NCI-H187 (cell line): ENCODE measurements at regions not wholly inside any gene's neighbourhood (a gene's known extent, or its start where the extent isn't known, plus 50 kb on each side); places are given as distances from the start of the nearest gene placed in this dataset.

Experiments used
- DNase-seq, 2 experiments: peaks; one replicate each; lab custom pipeline; 2025; lab: John Stamatoyannopoulos, UW

DNA sequence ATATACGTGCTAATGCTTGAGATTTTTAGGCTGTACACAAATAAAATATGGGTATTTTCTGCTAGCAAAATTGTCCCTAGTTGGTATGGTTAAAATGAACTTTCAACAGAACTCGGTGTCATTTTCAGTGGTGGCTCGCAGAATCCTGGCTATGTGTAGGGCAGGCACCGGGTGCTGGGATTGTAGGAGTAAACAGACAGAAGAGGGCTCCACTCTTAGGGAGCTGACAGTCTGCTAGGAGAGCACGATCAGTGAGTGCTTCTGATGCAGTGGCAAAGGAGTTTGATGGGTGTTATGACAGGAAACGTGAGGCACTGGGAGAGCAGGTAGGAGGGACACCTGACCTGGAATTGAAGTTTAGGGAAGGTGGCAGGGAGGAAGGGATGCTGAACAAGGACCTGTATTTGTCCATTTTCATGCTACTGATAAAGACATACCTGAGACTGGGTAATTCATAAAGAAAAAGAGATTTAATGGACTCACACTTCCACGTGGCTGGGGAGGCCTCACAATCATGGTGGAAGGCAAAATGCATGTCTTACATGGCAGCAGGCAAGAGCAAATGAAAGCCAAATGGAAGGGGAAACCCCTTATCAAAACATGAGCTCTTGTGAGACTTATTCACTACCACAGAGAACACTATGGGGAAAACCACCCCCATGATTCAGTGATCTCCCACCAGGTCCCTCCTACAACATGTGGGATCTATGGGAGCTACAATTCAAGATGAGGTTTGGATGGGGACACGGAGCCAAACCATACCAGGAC is 105.4 kb upstream of the LCLAT1 start:
- DNase-seq: no peak

DNA sequence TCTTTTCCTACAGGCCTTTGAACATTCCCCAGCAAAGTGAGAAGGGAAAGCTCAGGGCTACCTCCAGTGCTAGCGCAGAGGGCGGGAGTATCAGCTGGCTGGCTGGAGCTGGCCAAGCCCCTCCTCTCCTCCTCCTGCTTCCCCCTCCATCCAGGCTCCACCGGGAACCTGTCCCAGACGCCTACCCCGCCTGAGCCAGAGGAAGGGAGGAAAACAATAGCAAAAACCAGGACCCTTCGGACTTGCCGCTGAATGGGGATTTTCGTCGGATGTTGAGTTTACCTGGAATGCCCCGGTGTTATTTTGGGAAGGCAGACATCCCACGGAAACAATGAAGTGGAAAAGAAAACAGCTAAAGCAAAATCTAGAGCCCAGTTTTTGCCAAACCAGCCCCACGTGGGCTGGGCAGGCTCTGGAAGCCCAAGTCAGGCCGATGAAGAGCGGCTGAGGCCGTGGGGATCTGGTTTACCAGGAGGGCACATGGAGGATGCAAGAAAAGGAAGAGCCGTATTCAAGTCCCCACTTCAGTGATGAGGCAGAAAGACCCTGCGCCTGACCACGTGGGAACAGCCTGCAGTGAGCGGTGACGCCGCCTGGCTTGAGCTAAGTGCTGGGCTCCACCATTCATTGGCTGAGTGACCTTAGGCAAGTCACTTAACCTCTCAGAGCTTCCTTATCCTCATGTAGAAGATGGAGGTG is 100.4 kb upstream of the LCLAT1 start:
- no peak for DNase-seq

DNA sequence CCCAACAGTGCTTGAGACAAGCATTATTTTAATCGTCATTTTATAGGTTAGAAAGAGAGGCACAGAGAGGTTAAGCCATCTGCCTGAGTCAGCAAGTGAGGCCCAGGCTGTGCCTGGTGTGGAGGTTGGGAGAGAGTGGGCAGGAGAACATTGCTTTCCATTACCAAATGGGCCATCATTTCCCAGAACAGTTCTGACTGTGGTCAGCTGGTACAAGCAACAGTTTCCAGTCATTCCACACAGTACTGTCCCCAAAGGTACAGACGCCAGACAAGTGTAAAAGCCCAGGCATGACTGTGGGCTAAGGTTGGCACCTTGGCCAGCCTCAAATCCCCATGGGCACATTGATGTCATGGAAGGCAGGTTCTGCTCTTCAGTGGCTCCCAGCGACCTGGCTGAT is 98.2 kb upstream of the LCLAT1 start:
- no peak for DNase-seq

DNA sequence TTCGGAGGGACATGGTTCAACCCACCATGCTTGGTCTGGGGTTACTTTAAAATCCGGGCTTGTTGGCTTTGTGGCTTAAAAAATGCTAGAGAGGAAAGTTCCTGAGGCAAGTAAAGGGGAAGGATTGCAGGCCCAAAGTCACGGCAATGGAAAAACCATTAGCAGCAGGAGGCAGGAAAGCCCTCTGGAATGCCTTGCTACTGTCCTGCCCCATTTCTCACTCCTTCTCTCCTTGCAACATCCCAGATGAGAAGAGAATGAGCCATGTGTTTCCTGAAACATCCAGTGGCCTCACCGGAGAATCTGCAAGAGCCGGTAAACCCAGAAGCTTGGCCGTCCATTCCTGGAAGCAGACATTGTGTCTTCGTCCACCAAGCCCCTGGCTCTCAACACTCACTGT is 97.4 kb upstream of the LCLAT1 start:
- no peak for DNase-seq

DNA sequence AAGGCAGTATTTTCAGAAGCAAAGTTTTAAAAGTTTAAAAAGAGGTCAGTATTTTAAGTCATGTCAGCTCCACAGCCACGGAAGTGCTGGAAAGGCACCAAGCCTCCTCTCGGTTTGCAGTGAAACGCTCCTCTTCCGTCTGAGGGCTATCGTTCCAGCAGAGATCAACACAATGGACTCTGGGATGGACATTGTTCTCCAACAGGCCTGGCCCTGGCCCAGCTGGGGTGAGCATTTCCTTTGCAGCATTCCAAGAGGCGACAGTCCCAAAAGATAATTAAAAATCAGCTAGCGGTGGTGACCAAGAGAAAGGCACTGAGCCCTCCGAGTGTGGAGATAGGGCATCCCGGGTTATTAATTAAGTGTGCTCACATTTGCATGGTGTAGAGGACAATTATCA is 95.9 kb upstream of the LCLAT1 start:
- no peak for DNase-seq

DNA sequence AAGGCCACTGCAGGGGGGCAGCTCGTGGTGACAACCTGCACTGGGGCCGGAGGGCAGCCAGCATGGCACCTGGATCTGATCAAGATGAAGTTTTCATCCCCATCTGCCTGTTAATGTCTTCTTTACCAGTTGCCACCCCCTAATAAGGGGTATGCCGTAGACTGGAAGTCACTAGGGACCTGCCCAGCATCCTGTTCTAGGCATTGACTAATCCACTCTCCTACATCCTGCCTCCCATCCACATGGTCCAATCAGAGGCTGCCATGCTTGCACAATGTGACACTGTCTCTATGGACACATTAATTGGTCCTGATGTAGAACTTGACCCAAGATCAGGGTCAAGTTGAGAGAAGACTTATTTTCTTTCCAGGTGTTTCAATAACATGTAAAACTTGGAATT is 95.1 kb upstream of the LCLAT1 start:
- no peak for DNase-seq

DNA sequence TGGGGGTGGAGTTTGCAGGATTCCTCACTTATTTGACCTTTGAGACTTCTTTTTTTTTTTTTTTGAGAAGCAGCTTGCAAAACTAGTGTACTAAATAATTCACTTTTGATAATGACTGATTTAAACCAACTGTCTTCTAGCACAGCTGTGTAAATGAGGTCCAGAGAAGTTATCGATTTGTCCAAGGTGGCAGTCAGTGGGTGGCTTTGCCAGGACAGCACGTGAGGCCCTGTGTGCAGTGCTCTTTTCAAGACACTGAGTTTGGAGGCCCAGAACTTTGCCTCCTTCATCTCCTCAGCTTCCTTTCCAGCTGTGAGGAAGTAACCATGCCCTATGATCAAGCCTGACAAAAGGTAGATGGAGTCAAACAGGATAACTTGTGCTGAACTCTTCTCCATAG is 92.9 kb upstream of the LCLAT1 start:
- no peak for DNase-seq

DNA sequence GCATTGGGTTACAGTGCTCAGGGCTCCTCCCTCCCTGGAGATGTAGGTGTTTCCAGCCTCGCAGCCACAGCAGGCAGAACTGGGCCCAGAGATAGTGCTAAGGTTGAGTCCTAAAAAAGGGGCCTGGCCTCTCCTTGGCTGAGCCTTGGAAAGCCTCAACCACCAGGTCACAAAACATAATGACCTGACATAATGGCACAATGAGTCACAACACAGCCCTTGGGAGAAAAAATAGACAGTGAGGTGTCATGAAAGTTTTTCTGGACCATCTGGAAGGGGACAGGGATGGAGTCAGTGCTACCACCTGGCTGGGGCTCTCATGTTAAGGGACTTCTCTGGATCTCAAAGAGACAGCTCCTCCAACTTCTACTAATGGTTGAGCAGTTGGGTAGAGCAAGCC is 92.4 kb upstream of the LCLAT1 start:
- no peak for DNase-seq

DNA sequence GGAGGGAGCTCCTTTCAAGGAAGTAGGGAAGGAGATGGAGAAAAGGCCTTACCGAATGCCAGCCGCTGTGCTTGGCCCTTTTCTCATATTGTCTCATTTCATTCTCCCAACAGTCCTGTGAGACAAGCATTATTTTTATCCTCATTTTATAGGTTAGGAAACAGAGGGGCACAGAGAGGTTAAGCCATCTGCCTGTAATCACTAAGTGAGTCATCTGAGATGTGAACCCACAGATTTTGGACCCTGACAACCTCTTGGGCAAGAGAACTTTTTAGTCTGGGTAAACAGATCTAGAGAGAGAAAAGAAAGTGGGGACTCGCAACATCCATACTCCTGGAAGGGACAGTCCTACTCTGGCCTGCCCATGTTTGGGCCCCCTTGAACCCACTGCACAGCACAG is 91.7 kb upstream of the LCLAT1 start:
- no peak for DNase-seq

DNA sequence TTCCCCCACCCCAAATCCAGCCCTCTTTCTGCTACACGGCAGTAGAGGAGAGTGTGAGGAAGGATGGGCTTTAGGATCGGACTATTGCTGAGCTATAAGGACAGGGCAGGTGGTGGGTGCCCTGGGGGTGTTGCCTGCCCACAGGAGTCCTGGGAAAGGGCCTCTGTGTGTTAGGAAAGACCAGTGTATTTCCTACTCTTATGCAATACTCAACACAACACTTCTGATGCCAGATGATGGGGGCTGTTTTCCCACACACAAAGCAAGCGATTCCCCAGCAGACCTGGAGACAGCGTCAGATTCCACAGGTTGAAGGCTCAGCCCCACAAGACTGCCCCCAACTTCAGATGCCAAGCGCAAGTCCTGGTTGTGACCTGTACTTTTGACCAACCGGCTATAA is 91.0 kb upstream of the LCLAT1 start:
- no peak for DNase-seq

DNA sequence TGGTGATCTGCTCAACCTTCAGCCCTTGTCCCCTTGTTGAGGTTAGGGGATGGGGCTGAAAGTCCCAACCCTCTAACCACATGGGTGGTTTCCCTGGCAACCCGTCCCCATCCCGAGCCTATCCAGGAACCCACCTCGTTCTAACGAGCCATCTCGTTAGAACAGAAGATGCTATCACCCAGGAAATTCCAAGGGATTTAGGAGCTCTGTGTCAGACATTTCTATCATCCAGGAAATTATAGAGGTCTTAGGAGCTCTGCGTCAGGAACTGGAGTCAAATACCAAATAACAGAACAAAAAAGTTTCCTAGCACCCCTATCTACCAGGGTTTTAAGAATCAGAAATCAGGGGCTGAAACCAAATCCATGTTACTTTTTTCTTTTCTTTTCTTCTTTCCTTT is 90.3 kb upstream of the LCLAT1 start:
- DNase-seq: no peak

DNA sequence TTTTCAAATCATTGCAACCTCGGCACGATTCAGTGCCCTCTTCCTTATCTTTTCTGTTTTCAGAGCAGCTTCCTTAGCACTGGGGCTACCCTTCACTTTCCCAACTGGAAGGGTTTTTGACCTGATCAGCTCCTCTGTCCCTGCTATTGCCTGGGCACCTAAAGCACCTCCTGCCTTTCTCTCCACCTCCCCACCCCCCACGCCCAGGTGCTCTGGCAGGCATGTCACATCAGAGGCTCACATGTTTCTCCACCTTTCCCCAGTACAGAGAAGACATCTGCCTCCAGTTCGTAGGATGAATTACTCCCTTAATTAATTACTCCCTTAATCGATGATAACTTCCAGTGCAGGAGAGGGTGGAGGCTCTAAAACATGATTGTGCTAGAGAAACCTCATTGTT is 88.7 kb upstream of the LCLAT1 start:
- no peak for DNase-seq

DNA sequence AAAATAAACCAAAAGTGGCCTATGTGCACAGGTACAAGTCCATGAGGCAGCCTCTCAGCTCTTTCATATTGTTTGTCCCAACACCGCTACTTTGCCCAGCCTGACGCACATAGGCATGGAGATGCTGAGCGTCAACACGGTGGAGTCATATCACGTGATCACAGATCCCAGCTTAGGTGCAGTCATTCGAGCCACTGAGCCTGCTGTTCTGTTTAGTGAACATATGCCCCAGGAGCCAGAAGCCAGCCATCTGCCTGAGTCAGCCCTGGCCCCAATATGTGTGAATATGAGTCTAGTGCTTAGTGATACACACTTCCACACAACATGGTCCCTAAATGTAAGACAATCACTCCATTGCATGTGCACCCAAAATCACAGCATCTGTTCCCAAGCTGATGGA is 88.2 kb upstream of the LCLAT1 start:
- no peak for DNase-seq

DNA sequence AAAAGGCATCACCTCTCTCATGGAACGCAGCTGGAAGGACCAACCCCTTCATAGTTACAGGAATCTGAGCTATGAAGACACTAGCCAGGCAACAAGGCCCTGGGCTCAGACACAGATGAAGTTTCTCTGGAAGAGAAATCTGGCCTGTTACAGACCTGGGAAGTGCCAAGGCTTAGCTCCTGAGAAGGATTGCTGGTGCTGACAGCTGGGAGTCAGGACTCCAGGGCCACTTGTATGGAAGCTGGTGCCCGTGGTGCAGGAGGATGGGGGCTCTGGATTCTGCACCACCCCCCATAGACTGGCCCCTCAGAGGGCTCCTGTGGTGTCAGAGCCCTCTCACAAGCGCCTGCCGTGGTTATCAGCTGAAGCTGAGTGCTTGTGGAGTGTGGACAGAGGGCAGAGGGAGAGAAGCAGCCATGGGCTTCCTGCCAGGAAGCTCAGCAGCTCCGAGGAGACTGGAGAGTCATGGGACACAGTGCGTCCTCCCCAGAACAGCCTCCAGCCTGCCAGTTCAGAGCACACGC is 87.3 kb upstream of the LCLAT1 start:
- no peak for DNase-seq

DNA sequence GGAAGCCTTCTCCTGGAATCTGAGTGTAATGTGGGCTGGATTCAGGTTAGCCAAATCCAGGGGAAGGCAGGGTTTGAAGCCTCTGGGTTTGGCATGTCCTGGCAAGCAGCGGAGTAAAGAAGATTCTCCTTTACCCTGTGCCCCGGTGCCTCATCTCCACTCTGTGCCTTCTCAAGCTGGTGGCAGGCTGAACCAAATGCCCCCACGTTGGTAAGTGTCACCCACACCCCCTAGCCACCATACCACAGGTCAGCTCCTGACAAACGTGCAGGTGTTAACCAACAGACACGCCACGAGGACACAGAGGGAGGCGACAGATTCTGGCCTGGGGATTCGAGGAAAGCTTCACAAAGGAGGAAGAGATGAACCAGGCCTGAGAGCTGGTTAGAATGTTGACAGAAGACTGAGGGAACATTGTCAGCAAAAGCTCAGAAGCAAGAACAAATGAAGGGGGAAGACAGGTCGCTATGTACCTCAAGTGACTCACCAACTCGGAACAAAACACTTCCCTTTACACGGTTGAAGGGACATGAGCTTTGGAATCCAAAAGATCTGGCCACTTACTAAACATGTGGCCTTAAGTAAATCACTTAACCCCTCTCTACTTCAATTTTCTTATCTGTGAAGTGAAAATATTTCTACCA is 85.2 kb upstream of the LCLAT1 start:
- DNase-seq: no peak

DNA sequence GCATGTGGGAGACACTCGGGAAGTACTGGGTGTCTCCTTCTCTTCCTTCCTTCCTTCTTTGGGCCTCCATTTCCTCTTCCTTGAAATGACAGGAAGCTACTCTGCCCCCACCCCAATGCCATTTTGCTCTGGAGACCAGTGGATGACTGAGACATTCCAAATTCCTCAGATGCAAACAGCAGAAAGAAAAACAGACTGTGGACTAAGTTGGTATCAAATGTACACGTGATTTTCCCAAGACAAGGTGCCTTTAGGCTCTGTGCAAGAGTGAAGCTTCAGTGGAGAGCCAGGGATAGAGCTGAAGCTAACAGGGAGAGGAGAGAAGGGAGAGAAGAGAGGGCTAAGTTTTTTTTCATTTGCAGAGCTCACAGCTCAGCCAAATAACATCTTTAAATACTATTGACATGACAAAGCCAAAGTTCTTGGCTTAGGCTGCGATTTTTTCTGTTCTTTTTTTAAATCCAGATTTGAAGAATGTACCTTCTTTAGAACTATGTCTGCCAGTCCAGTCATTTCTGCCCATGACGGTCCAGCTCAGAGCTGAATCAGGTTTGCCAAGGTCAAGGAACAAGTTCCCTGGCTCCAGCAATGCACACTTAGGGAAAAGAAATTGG is 84.5 kb upstream of the LCLAT1 start:
- no peak for DNase-seq

DNA sequence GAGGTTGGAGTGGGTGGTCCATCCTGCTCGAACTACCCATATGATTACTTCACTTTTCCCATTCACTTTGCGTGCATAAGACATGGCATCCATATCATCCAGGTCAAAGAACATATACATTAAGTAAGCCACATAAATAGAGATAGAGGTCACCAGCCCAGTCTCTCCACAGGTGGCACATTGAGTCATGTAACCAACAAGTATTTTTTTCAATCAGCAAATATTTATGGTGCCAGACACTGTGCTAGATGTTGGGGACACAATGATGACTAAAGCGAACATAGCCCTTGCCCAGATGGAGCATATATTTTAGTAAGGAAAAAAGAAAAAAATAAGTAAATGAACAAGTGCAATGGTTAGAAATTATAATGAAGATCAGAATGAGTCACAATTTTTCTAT is 83.6 kb upstream of the LCLAT1 start:
- DNase-seq: no peak

DNA sequence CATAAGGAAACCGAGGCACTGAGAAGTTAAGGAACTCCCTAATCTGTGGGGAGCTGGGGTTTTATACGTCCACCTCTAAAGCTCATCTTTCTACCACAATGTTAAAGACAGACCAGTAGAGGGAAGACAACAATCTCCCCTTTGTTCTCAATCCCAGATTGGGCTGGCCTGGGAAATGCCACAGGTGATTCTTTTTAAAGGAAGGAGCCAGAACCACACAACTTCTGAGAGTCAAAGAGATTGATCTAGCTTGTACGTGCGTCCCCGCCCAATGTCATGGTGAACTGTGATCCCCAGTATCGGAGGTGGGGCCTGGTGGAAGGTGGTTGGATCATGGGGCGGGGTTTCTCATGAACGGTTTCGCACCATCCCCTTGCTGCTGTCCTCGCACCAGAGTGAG is 81.8 kb upstream of the LCLAT1 start:
- no peak for DNase-seq

DNA sequence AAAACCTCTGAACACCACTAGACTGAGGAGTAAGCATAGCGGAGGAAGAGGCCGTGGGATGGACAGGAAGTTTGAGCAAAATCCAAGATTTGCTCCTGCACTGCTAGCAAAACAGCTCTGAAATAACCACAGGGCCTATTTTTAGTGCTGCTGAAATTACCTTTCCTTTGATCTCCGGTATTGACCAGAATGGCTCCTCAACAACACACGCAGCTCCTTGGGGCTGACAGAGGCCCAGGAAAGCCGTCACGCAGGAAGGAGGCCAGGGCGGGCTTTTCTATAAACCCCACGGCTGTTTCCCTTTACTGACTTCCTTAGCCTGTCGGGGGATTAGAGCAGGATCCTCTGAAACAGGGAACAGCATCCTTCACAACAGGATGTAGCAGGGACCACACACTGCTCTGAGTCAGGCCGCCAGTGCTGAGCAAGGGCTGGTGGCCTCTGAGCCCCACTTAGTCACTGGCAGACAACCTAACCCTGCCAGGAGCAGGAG is 80.8 kb upstream of the LCLAT1 start:
- DNase-seq: no peak

DNA sequence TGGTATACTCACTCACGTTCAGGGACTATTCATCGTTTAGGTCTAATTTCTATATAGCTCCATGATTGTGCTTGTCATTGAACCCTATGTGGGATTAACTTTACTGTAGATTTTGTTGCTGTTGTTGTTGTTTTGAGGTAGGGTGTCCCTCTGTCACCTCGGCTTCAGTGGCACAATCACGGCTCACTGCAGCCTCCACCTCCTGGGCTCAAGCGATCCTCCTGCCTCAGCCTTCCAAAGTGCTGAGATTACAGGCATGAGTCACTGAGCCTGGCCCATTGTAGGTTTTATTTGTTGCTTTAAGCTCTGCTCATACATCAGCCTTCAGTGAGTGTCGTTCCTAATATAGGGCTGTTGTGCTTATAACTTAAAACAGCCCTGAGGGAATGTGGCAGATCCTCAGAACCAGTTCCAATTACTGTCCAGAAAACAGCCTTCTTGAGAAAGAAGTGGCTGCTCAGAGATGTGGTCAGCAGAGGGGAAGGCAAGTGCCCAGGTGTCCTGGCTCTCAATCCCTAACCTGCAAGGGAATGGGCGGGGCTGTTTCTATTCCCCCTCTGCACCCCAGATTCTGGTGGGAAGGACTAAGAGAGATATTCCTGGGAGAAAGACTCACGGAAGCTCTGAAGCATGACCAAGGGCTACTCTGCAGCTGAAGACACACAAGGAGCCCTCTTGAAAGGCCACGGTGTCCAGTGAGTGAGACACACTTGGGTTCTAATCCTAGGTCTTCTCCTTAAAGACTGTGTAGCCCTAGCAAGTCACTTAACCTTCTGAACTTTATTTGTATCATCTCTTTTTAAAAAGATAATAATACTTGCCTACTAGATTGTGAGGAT is 79.6 kb upstream of the LCLAT1 start:
- no peak for DNase-seq

DNA sequence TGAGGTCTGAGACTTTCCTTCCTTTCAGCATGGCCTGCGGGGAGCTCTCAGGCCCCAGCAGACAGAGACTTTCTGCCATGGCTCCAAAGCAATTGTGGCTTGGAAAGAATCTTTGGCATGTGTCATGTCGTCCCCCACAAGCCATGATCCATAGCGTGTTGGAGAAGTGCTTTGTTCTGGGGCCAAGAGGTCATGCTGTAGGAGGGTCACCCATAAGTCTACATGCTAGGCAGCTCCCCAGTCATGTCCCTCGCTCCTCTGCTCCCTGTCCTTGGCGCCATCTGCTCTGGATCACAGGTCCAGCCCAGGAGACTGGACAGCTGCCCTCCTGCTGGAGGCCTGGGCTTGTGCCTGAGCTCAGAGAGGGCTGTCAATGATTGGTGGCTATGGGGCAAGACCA is 78.8 kb upstream of the LCLAT1 start:
- no peak for DNase-seq
